Small intestine (tissue), 7 donors: ENCODE measurements at regions not wholly inside any gene's neighbourhood (a gene's known extent, or its start where the extent isn't known, plus 50 kb on each side); places are given as distances from the start of the nearest gene placed in this dataset.

Experiments used
- DNase-seq, 2 donors: peaks; one replicate each; pipeline versions ENCODE4 v3.0.0 to v3.0.0-alpha.2; 2013
- FAIRE-seq: peaks from 2 replicates; lab custom pipeline; 2012; peaks lifted over from hg19 to GRCh38; lab: Jason Lieb, UNC
- H3K27ac ChIP-seq, 3 donors: one replicate each; pipeline ENCODE4 v1.5.1; 2013; ENCODE audit warnings: low read length in 2 of 3, mild to moderate bottlenecking in 2 of 3, control low read depth in 1 of 3, inconsistent platforms in 1 of 3, low read depth in 1 of 3, moderate library complexity in 1 of 3
- H3K27me3 ChIP-seq, 3 donors: one replicate each; pipeline ENCODE4 v1.6.1; 2013; ENCODE audit warnings: low read length in 3 of 3, inconsistent platforms in 1 of 3; ENCODE audit not compliant: control insufficient read depth in 3 of 3, insufficient read depth in 3 of 3
- H3K36me3 ChIP-seq, 3 donors: one replicate each; pipeline ENCODE4 v1.6.1; 2013; ENCODE audit warnings: low read length in 3 of 3, inconsistent platforms in 1 of 3, low read depth in 1 of 3, mild to moderate bottlenecking in 1 of 3, moderate library complexity in 1 of 3; ENCODE audit not compliant: control insufficient read depth in 3 of 3, insufficient read depth in 2 of 3
- H3K4me1 ChIP-seq, 3 donors: one replicate each; pipeline ENCODE4 v1.6.1; 2013; ENCODE audit warnings: low read length in 2 of 3, inconsistent platforms in 1 of 3, low read depth in 1 of 3, mild to moderate bottlenecking in 1 of 3, moderate library complexity in 1 of 3; ENCODE audit not compliant: control insufficient read depth in 3 of 3, insufficient read depth in 2 of 3
- H3K4me3 ChIP-seq, 3 donors: one replicate each; pipeline ENCODE4 v1.5.1; 2013; ENCODE audit warnings: low read length in 3 of 3, control low read depth in 1 of 3, inconsistent platforms in 1 of 3, low read depth in 1 of 3, mild to moderate bottlenecking in 1 of 3, moderate library complexity in 1 of 3
- H3K9me3 ChIP-seq, 2 donors: one replicate each; pipeline ENCODE4 v1.6.1; 2013; ENCODE audit warnings: low read depth in 1 of 2, low read length in 1 of 2; ENCODE audit not compliant: control insufficient read depth in 2 of 2, insufficient read depth in 1 of 2
- WGBS, 3 donors: extraction: QIAGEN DNeasy Blood & Tissue Kit; methylation state at CpG; one replicate each; pipeline ENCODE4 v1.1.7; 2013; 5-methylcytosine and 5-hydroxymethylcytosine counted together
- donor health status: healthy with polysubstance abuse.
- donor health status: control.
- donor health status: control.
- donor health status: Bipolar disorder and iron deficiency.
- donor health status: healthy.

- Histone ChIP-seq H3K4me1 (no peaks in the 10 kb centered on the region), H3K4me3 (no peak overlapping the region), H3K36me3 (no peaks in the 10 kb centered on the region), H3K27me3 (no peaks in the 10 kb centered on the region), H3K27ac (no peak overlapping the region), H3K9me3 (peaks cover 0 to 9% of the 10 kb centered on the region in 2 donors)
- FAIRE-seq (no peak), DNase-seq (no peak)
Measured at GRCh38 chr10:108003061-108003460, 838.6 kb upstream of the SORCS1 start.

- no peaks in the 10 kb centered on the region for H3K36me3 ChIP-seq
- H3K27me3 ChIP-seq, result no peaks in the 10 kb centered on the region
- H3K4me3 ChIP-seq, result no peak overlapping the region
- WGBS, 3 donors, result 81 to 91% (median 87%) methylated on average over 1 of the region's 1 CpG
- H3K4me1 ChIP-seq, result no peaks in the 10 kb centered on the region
- H3K27ac ChIP-seq, result no peak overlapping the region
- FAIRE-seq (no peak), DNase-seq (no peak)
- no peaks in the 10 kb centered on the region for H3K9me3 ChIP-seq
Measured at GRCh38 chr10:108000365-108000764, 835.9 kb upstream of the SORCS1 start.

- H3K27me3 ChIP-seq, result no peaks in the 10 kb centered on the region
- H3K4me1 ChIP-seq, result no peaks in the 10 kb centered on the region
- H3K9me3 ChIP-seq, result no peaks in the 10 kb centered on the region
- 61 to 69% (median 68%) methylated on average over 3 of the region's 3 CpGs for WGBS, 3 donors
- no peaks in the 10 kb centered on the region for H3K36me3 ChIP-seq
- no peak overlapping the region for H3K27ac ChIP-seq
- H3K4me3 ChIP-seq, result no peak overlapping the region
- DNase-seq (no peak), FAIRE-seq (peak; percentile 81)
Measured at GRCh38 chr10:107994621-107995270, 830.2 kb upstream of the SORCS1 start.

- Histone ChIP-seq H3K36me3 (no peaks in the 10 kb centered on the region), H3K4me3 (no peak overlapping the region), H3K9me3 (no peaks in the 10 kb centered on the region), H3K27ac (no peak overlapping the region), H3K27me3 (no peaks in the 10 kb centered on the region), H3K4me1 (no peaks in the 10 kb centered on the region)
- FAIRE-seq (no peak), DNase-seq (no peak)
- 68 to 77% (median 73%) methylated on average over 4 of the region's 4 CpGs for WGBS, 3 donors
Measured at GRCh38 chr10:107986571-107986970, 822.1 kb upstream of the SORCS1 start.

DNA sequence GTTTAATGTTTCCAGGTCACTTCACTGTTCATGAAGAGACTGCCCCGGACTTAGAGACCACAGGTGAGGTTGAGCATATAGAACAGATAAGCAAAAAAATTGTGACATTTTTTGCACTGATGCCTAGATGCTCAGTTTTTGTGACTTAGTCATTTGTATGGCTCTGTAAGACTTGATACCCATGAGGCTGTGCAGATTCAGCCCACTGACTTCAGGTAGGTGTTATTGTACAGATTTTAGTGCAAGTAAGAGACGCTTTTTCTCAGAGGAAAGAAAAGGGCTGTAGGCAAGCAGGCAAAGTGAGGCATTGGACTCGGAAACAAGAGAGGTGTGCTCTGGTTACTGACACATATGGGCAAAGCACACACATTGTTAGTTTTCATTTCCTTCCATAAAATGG lies 820.1 kb upstream of the SORCS1 start:
- DNase-seq (no peak), FAIRE-seq (no peak)
- no peaks in the 10 kb centered on the region for H3K27me3 ChIP-seq
- no peaks in the 10 kb centered on the region for H3K36me3 ChIP-seq
- H3K4me1 ChIP-seq, result no peaks in the 10 kb centered on the region
- no peak overlapping the region for H3K27ac ChIP-seq
- H3K4me3 ChIP-seq, result no peak overlapping the region
- no peaks in the 10 kb centered on the region for H3K9me3 ChIP-seq
- 81 to 87% (median 84%) methylated on average over 3 of the region's 3 CpGs for WGBS, 3 donors

GRCh38 chr10:107984149-107984548 lies 819.6 kb upstream of the SORCS1 start:
- FAIRE-seq (no peak), DNase-seq (no peak)
- Histone ChIP-seq H3K4me3 (no peak overlapping the region), H3K27ac (no peak overlapping the region), H3K27me3 (no peaks in the 10 kb centered on the region), H3K4me1 (no peaks in the 10 kb centered on the region), H3K9me3 (no peaks in the 10 kb centered on the region), H3K36me3 (no peaks in the 10 kb centered on the region)
- WGBS, 3 donors, result 80 to 87% (median 81%) methylated on average over 2 of the region's 2 CpGs

- Histone ChIP-seq H3K4me1 (no peaks in the 10 kb centered on the region), H3K27me3 (no peaks in the 10 kb centered on the region), H3K9me3 (peaks cover 0 to under 1% of the 10 kb centered on the region in 2 donors), H3K4me3 (no peak overlapping the region), H3K36me3 (no peaks in the 10 kb centered on the region), H3K27ac (no peak overlapping the region)
- DNase-seq, result no peak
- WGBS, 3 donors, result 31 to 78% (median 49%) methylated on average over 5 of the region's 5 CpGs
- FAIRE-seq, result no peak
Measured at GRCh38 chr10:107978455-107978854, 813.9 kb upstream of the SORCS1 start.

DNA sequence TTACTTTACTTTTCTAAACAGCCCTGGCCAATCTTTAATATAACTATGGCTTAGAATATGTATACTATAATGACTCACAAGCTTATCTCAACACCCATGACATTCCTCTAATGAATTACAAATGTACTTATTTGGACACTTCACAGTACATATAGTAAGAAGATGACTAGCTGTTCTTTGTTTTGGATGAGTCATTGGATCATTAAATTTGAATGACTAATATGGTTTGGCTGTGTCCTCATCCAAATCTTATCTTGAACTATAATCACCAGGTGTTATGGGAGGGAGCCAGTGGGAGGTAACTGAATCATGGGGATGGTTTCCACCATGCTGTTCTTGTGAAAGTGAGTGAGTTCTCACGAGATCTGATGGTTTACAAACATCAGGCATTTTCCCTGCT lies 807.5 kb upstream of the SORCS1 start:
- FAIRE-seq (no peak), DNase-seq (no peak)
- Histone ChIP-seq H3K4me3 (no peak overlapping the region), H3K36me3 (no peaks in the 10 kb centered on the region), H3K4me1 (no peaks in the 10 kb centered on the region), H3K9me3 (peaks cover 0 to 6% of the 10 kb centered on the region in 2 donors), H3K27ac (no peak overlapping the region), H3K27me3 (no peaks in the 10 kb centered on the region)
- 31 to 52% (median 33%) methylated on average over 1 of the region's 1 CpG for WGBS, 3 donors

DNA sequence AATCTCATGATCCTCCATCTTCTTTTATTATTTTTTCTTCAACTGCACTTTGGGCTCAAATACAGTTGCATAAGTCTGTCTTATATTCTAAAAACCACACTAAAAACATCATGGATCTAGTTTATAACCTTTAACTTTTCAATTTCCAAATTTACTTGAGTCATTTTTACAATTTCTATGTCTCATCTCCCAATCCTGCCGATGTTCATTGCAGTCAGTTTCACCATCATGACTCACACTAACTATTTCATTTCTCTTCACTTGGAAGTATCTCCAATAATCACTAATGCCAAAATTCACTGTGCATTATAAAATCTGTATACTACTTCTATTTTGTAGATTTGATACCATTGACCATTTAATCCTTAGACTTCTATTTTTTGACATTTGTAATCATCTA lies 806.9 kb upstream of the SORCS1 start:
- peaks cover 0 to 6% of the 10 kb centered on the region in 2 donors for H3K9me3 ChIP-seq
- no peak overlapping the region for H3K4me3 ChIP-seq
- H3K4me1 ChIP-seq, result no peaks in the 10 kb centered on the region
- FAIRE-seq (no peak), DNase-seq (no peak)
- H3K27ac ChIP-seq, result no peak overlapping the region
- no peaks in the 10 kb centered on the region for H3K27me3 ChIP-seq
- WGBS, 3 donors, result 90 to 100% (median 92%) methylated on average over 1 of the region's 1 CpG
- H3K36me3 ChIP-seq, result no peaks in the 10 kb centered on the region
